ENCODE measurements at regions not wholly inside any gene's neighbourhood (a gene's known extent, or its start where the extent isn't known, plus 50 kb on each side); places are given as distances from the start of the nearest gene placed in this dataset.

DNA sequence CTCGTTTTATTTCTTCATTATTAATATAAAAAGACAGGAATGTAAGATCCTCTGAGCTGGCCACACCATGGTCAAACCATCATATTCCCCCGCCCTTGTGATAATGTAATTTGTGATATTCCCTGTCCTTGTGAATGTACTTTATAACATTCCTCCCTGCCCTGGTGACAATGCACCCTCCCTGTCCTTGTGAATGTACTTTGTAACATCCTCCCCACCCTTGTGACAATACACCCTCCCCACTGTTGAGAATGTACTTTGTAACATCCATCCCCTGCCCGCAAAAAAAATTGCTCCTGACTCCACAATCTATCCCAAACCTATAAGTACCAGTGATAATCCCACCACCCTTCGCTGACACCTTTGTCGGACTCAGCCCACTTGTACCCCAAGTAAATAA, 211.0 kb downstream of the MBD2 start:
- no peaks in the 10 kb centered on the region for H3K9me3 ChIP-seq
- no peak for DNase-seq (ENCODE audit: low spot score)
- intact Hi-C loops (cut with DNase I): no loop called here
- H3K4me1 ChIP-seq (replicated peaks): no peaks in the 10 kb centered on the region
- TF ChIP-seq, protein P1, sequence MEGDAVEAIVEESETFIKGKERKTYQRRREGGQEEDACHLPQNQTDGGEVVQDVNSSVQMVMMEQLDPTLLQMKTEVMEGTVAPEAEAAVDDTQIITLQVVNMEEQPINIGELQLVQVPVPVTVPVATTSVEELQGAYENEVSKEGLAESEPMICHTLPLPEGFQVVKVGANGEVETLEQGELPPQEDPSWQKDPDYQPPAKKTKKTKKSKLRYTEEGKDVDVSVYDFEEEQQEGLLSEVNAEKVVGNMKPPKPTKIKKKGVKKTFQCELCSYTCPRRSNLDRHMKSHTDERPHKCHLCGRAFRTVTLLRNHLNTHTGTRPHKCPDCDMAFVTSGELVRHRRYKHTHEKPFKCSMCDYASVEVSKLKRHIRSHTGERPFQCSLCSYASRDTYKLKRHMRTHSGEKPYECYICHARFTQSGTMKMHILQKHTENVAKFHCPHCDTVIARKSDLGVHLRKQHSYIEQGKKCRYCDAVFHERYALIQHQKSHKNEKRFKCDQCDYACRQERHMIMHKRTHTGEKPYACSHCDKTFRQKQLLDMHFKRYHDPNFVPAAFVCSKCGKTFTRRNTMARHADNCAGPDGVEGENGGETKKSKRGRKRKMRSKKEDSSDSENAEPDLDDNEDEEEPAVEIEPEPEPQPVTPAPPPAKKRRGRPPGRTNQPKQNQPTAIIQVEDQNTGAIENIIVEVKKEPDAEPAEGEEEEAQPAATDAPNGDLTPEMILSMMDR (IDR thresholded peaks at IDR 0.05): no peak
- TF ChIP-seq POLR2A (IDR thresholded peaks at IDR 0.05): no peak
- TF ChIP-seq POLR2AphosphoS5 (IDR thresholded peaks at IDR 0.05): no peak
- no peaks in the 10 kb centered on the region for H3K27me3 ChIP-seq (replicated peaks; ENCODE audit: insufficient read depth)
- 92% methylated on average over 5 of the region's 5 CpGs for WGBS
- H3K27ac ChIP-seq: no peak overlapping the region
- no peak overlapping the region for H3K4me3 ChIP-seq
- H3K36me3 ChIP-seq: no peaks in the 10 kb centered on the region

DNA sequence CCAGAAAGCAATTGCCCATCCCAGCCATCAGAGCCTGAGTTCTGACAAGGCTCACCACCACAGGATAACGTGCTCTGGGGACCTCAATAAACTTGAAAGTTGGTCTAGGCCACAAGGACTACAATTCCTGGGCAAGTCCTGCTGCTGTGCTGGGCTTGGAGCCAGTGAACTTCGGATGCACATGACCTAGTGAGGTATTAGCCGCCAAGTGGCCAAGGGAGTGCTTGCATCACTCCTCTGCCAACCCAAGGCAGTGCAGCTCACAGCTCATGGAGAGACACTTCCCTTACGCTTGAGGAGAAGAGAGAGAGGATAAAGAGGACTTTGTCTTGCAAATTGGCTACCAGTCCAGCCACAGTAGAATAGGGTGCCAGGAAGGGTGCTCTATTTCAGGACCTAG, 219.6 kb downstream of the MBD2 start:
- Histone ChIP-seq H3K27ac (no peak overlapping the region), H3K9me3 (no peaks in the 10 kb centered on the region), H3K4me1 (replicated peaks) (no peaks in the 10 kb centered on the region), H3K27me3 (replicated peaks; ENCODE audit: insufficient read depth) (no peaks in the 10 kb centered on the region), H3K36me3 (no peaks in the 10 kb centered on the region), H3K4me3 (no peak overlapping the region)
- intact Hi-C loops (cut with DNase I): no loop called here
- no peak for DNase-seq (ENCODE audit: low spot score)
- WGBS: 72% methylated on average over 4 of the region's 4 CpGs
- no peak for TF ChIP-seq POLR2AphosphoS5 (IDR thresholded peaks at IDR 0.05)
- TF ChIP-seq, protein P1 (IDR thresholded peaks at IDR 0.05): no peak
- TF ChIP-seq POLR2A (IDR thresholded peaks at IDR 0.05): no peak

DNA sequence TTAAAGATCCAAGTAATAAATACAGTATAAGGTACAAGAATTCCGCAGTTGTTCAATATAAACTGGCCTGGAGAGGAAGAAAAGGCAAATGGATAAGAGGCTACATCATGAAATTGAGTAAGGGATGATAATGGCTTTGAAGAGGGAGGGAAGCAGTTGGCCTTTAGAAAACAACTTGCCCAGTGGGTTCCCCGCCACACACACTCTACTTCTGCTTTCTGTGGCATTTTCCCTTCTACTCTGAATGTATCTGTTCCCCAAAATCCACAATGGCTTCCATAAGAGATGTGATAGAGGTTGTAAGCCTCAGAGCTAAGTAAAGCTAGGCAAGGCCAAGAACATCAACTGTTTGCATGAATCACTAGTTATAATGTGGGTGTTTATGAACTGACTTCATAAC, 221.3 kb downstream of the MBD2 start:
- no peaks in the 10 kb centered on the region for H3K9me3 ChIP-seq
- no peaks in the 10 kb centered on the region for H3K27me3 ChIP-seq (replicated peaks; ENCODE audit: insufficient read depth)
- H3K4me1 ChIP-seq (replicated peaks): no peaks in the 10 kb centered on the region
- no peak for DNase-seq (ENCODE audit: low spot score)
- WGBS: 80% methylated on average over 2 of the region's 2 CpGs
- H3K36me3 ChIP-seq: no peaks in the 10 kb centered on the region
- no peak overlapping the region for H3K27ac ChIP-seq
- TF ChIP-seq, protein P1 (IDR thresholded peaks at IDR 0.05): no peak
- TF ChIP-seq POLR2A (IDR thresholded peaks at IDR 0.05): no peak
- no peak for TF ChIP-seq POLR2AphosphoS5 (IDR thresholded peaks at IDR 0.05)
- intact Hi-C loops (cut with DNase I): no loop called here
- H3K4me3 ChIP-seq: no peak overlapping the region

DNA sequence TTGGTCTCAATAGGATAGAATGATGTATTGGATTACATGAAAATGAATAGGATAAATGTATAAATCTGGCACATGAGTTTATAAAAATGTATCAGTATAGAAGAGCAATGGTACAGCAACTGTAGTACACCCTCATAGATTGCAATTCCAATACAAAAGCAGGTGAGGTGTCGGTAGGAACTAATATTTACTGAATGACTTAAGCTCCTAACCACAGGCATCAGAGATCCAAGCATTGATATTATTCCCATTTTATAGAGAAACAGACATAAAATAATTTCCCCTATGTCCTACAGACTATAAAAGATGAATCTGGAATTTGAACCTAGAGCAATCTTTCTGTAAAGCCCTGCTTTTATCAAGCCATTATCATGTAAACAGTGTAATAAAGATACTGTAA, 227.4 kb downstream of the MBD2 start:
- Histone ChIP-seq H3K27me3 (replicated peaks; ENCODE audit: insufficient read depth) (no peaks in the 10 kb centered on the region), H3K4me1 (replicated peaks) (no peaks in the 10 kb centered on the region), H3K36me3 (no peaks in the 10 kb centered on the region), H3K27ac (no peak overlapping the region), H3K4me3 (no peak overlapping the region), H3K9me3 (no peaks in the 10 kb centered on the region)
- intact Hi-C loops (cut with DNase I): no loop called here
- TF ChIP-seq, protein P1 (IDR thresholded peaks at IDR 0.05): no peak
- TF ChIP-seq POLR2A (IDR thresholded peaks at IDR 0.05) (no peak), POLR2AphosphoS5 (IDR thresholded peaks at IDR 0.05) (no peak)
- WGBS: 82% methylated on average over 1 of the region's 1 CpG
- DNase-seq (ENCODE audit: low spot score): no peak

DNA sequence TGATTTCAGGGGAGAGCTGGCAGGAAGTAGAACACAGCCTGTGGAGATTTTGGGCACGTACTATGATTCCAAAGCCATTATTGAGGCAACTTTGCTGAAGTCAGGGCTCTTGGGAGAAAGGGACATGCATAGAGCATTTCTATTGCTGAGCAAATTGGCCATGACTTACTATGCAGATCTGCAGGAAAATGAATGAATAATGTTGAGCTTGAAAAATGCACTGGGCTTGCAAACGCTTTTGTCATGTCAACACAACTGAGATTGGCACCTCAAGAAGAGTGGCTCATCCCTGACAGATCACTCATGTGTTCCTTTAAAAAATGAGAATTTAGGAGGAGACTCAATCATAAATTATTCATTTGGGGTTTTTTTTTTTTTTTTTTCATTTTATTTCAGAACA, 230.5 kb downstream of the MBD2 start:
- Histone ChIP-seq H3K36me3 (no peaks in the 10 kb centered on the region), H3K27me3 (replicated peaks; ENCODE audit: insufficient read depth) (no peaks in the 10 kb centered on the region), H3K4me3 (no peak overlapping the region), H3K27ac (no peak overlapping the region), H3K4me1 (replicated peaks) (no peaks in the 10 kb centered on the region), H3K9me3 (no peaks in the 10 kb centered on the region)
- no peak for DNase-seq (ENCODE audit: low spot score)
- intact Hi-C loops (cut with DNase I): no loop called here
- TF ChIP-seq POLR2AphosphoS5 (IDR thresholded peaks at IDR 0.05) (no peak), POLR2A (IDR thresholded peaks at IDR 0.05) (no peak)
- TF ChIP-seq, protein P1 (IDR thresholded peaks at IDR 0.05): no peak
- WGBS: 92% methylated on average over 2 of the region's 2 CpGs

All from prostate gland (tissue), 2 donors.